ENCODE measurements at regions not wholly inside any gene's neighbourhood (a gene's known extent, or its start where the extent isn't known, plus 50 kb on each side); places are given as distances from the start of the nearest gene placed in this dataset.

GRCh38 chr10:42929993-42930392 is 146.9 kb upstream of the RET start:
- H3K36me3 Mint-ChIP-seq (ENCODE audit: low read depth), result no peaks in the 10 kb centered on the region
- Histone ChIP-seq H4K20me1 (replicated peaks; ENCODE audit: insufficient read depth) (no peaks in the 10 kb centered on the region), H3K4me3 (no peak overlapping the region), H3K4me2 (no peak overlapping the region), H3K36me3 (ENCODE audit: insufficient read depth) (no peaks in the 10 kb centered on the region), H3K27me3 (ENCODE audit: insufficient read depth) (peaks cover 25% of the 10 kb centered on the region), H2AFZ (no peak overlapping the region), H3K79me2 (replicated peaks; ENCODE audit: insufficient read depth) (no peaks in the 10 kb centered on the region), H3K27ac (ENCODE audit: low read depth) (no peak overlapping the region), H3K9me2 (ENCODE audit: insufficient read depth) (no peaks in the 10 kb centered on the region), H3F3A (replicated peaks; ENCODE audit: low read depth) (no peaks in the 10 kb centered on the region), H3K4me1 (ENCODE audit: insufficient read depth) (peaks cover 13% of the 10 kb centered on the region)
- H3K27ac Mint-ChIP-seq, result no peak overlapping the region
- ATAC-seq (no peak), DNase-seq (ENCODE audit: low spot score) (no peak)
- H3K9me3 Mint-ChIP-seq, result no peaks in the 10 kb centered on the region; the same call in 2 of the 3 replicates
- no peak overlapping the region for H3K4me3 Mint-ChIP-seq
- H3K27me3 Mint-ChIP-seq (ENCODE audit: insufficient read depth, low read depth, poor library complexity), result peaks cover 35% of the 10 kb centered on the region
- peaks cover 34% of the 10 kb centered on the region for H3K4me1 Mint-ChIP-seq
- TF ChIP-seq ZNF462 (CRISPR knock-in tag; IDR thresholded peaks at IDR 0.05) (no peak), POLR2AphosphoS5 (IDR thresholded peaks at IDR 0.05; ENCODE audit: low read depth) (no peak), ETS1 (IDR thresholded peaks at IDR 0.05) (no peak), EZH2 (IDR thresholded peaks at IDR 0.05; ENCODE audit: low read depth, unreplicated experiment) (no peak), NANOG (IDR thresholded peaks at IDR 0.05; ENCODE audit: borderline replicate concordance) (no peak), CREB1 (CRISPR knock-in tag; IDR thresholded peaks at IDR 0.05; ENCODE audit: low read depth) (no peak), EZH2phosphoT487 (IDR thresholded peaks at IDR 0.05; ENCODE audit: unreplicated experiment) (no peak), ZNF331 (CRISPR knock-in tag; IDR thresholded peaks at IDR 0.05; ENCODE audit: low read depth) (no peak), CTCF (conservative IDR thresholded peaks at IDR 0.05; ENCODE audit: low read depth in 2 of 2) (no peak), JUNB (IDR thresholded peaks at IDR 0.05; ENCODE audit: unreplicated experiment) (no peak), ZNF114 (CRISPR knock-in tag; IDR thresholded peaks at IDR 0.05) (no peak), STAT1 (IDR thresholded peaks at IDR 0.05; ENCODE audit: unreplicated experiment) (no peak)
